ENCODE measurements at regions not wholly inside any gene's neighbourhood (a gene's known extent, or its start where the extent isn't known, plus 50 kb on each side); places are given as distances from the start of the nearest gene placed in this dataset.

DNA sequence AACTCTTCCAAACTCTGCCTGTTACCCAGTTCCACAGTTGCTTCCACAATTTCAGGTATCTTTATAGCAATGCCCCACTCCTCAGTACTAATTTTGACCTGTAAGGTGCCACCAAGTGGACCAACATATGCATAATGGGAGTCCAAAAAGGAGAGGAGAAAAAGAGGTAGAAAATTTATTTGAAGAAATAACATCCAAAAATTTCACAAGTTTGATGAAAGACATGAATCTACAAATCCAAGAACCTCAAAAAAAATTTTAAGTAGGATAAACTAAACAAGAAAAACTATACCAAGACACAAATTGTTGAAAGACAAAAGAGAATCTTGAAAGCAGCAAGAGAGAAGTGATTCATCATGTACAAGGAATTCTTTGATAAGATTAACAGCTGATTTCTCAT, 79.8 kb downstream of the BARX1 start:
- DNase-seq = no peak

DNA sequence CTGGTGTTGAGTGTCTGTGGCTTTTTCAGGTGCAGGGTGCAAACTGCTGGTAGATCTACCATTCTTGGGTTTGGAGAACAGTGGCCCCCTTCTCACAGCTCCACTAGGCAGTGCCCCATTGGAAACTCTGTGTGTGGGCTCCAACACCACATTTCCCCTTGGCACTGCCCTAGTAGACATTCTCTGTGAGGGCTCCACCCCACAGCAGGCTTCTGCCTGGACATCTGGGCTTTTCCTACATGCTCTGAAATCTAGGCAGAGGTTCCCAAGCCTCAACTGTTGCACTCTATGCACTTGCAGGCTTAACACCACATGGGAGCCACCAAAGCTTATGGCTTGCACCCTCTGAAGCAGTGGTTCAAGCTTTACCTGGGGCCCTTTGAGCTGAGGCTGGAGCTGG, 80.9 kb downstream of the BARX1 start:
- no peak for DNase-seq

DNA sequence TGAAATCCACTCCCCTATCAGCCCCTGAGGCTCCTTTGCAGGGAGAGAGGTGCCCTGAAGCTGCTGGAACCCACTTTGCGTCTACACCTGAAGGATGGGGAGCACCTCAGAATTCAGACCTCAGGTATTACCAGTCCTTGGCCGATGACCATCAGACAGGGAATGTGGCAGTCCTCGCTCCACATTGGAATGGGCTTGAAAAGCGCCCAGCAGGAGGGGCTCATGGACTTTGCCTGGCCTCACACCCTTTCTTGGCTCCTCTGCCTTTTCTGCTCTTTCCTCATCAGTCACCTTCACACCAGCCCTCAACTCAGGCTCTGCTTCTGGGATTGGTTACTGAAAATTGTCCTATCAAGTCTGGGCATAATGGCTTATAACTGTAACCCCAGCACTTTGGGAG, 83.9 kb downstream of the BARX1 start:
- no peak for DNase-seq

DNA sequence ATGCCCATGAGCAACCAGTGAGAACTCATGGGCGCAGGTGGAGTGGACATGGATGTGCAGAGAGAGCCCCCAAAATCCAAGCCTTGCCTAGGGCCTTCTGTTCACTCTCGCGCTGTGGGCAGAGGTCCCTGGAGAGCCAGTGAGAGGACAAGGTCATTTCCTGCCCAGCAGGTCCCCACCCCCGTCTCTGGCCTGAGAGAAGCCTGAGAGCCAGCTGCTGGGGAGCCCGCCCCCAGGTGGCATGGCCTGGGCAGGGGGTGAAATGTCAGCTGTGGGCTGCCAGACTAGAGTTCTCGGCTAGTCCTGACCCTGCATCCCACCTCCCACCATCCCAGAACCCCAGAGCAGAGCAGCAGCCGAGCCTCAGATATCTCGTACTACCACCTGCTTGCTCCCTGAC, 85.3 kb downstream of the BARX1 start:
- DNase-seq = no peak

DNA sequence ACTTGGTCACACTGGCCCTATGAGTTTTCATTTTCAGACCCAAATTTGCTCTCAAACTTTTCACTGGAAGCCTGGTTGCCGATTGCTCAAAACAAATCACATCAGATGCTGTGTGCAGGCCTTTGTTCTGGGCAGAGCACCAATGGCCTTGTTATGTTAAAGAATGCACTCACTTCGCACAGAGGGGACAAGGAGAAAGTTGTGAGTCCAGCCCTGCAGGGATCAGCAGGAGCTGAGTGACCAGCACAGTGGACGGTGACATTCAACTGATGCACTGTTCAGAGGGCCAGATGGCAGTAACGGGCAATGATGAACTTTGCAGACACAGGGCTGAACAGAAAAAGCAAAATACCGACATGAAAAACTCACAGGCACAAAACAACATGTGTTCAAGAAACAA, 86.1 kb downstream of the BARX1 start:
- no peak for DNase-seq

- DNase-seq = no peak
Observed at GRCh38 chr9:93865716-93866115, 89.4 kb downstream of the BARX1 start.

- no peak for DNase-seq
Observed at GRCh38 chr9:93865245-93865644, 89.9 kb downstream of the BARX1 start.

- DNase-seq = no peak
Observed at GRCh38 chr9:93864840-93865239, 90.3 kb downstream of the BARX1 start.

GRCh38 chr9:93864032-93864431, 91.1 kb downstream of the BARX1 start:
- DNase-seq = no peak

DNA sequence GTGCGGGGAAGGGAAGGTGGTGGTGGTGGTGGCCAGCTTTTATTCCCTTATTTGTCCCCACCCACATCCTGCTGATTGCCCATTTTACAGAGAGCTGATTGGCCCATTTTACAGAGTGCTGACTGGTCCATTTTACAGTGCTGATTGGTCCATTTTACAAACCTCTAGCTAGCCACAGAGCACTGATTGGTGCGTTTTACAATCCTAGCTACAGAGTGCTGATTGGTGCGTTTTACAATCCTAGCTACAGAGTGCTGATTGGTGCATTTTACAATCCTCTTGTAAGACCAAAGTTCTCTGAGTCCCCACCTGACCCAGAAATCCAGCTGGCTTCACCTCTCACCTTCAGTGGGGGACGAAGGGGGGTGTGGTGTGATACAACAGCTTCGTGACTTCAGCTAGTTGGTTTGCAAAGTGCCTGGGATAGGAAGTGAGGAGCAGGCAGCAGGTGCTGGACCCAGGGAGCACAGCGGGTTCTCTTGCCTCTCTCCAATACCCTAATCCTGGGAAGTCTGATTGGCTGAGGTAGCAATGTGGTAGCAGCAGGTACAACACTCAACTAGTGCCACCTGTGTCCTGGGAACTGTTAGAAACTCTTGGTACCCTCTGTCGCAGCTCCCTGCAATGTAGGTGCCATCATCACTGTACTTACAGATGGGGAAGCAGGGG, 92.1 kb downstream of the BARX1 start:
- DNase-seq = no peak

GRCh38 chr9:93861736-93862358, 93.3 kb downstream of the BARX1 start:
- no peak for DNase-seq

- DNase-seq = no peak
Observed at GRCh38 chr9:93860694-93861658, 94.2 kb downstream of the BARX1 start.

GRCh38 chr9:93859431-93860215, 95.5 kb downstream of the BARX1 start:
- no peak for DNase-seq

DNA sequence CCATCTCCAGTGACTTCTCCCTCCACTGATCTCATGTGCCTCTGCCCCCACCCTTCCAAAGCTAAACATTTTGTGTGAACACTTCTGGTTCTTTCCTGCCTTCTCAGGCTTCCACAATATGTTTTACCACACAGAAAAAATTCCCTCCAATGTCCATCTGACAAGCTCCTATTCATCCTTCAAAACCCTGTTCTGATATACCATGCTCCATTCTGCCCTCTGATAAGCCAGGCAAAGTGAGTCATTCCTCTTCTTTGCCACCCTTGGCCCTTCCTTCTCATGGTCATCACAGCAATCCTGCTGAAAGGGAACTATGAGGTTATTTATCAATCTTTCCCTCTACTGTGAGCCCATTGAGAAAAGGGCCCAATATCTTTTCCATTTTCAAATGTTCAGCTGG, 97.6 kb downstream of the BARX1 start:
- DNase-seq = no peak

DNA sequence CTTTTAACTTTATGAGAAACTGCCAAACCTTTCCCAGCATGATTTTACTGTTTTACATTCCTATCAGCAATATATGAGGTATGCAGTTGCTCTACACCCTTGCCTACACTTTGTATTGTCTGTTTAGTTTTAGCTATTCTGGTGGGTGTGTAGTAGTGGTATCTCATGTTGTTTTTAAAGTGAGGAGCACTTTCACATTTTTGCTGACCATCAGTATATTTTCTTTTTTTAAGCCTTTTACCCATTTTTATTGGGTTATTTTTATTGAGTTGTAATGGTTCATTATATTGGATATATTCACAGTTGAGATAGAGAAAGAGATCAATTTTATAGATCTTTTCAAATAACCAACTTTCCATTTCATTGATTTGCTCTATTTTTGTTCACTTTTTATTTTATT, 102.4 kb downstream of the BARX1 start:
- no peak for DNase-seq

- DNase-seq = no peak
Observed at GRCh38 chr9:93846349-93846748, 108.8 kb downstream of the BARX1 start.

GRCh38 chr9:93843396-93843795, 111.8 kb downstream of the BARX1 start:
- no peak for DNase-seq

GRCh38 chr9:93830606-93831005, 124.5 kb downstream of the BARX1 start:
- no peak for DNase-seq

DNA sequence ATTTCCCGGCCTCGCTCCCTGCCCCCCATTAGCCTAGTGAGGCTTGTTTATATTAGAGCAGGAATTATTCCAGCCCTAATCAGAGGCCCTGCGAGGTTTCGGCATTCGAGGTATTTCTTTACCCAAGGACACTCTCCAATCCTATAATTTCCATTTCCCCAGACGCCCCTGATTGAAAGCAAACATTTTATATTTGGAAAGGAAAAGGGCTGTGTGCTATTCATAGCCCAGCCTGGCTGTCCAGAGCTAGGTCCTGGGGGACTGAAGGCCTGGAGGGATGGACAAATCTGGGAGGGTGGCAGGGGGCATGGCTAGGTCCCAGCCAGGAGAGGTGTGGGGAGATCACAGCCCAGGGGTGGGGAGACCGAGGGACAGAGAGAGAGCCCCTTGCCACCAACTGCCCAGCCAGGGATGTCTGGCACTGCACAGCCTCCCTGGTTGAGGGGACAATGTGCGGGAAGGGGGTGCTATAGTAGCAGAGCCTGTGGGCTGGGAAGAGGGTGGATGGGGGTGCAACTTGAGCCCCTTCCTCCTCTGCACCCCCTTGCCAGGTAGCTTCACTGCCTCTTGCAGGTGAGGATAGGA, 125.1 kb downstream of the BARX1 start:
- DNase-seq = no peak

DNA sequence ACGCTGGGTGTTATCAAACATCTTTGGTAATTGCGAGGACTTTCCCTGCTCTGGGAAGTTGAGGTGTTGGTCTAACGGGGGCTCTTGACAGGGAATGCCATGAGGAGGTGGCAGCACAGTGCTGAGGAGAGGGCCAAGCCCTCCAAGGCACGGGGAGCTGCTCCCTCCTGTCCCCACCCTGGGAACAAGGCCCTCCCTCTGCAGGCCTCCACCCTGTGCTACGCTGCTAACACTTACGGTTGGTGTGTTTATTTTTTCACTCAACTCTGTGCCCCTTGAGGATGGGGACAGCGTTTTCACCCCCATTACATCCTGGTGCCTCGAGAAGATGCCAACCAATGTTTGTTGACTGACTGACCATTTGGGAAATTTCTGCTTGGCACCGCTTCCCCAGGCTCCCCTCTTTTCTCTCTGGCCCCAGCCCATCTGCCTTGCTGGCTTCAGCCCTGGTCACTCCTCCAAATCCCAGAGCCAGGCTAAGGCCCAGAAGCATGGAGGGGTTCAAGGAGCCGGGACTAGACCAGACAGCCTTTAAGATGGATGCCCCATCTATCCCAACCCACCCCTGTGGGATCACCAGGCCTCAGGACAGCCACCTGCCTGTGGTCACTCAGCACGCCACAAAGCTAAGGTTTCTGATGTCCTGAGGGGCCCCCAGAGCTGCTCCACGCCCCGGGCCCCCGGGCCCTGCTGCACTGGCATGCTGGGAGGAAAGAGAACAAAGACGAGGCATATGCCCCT, 125.7 kb downstream of the BARX1 start:
- no peak for DNase-seq

GRCh38 chr9:93828331-93829097, 126.6 kb downstream of the BARX1 start:
- DNase-seq = no peak

All from stimulated activated CD4-positive, alpha-beta T cell treated with anti-CD3 and anti-CD28 coated beads, Interleukin-4, amount 100 ng/mL, for 4 hours (primary cell).